Endothelial cell (in vitro differentiated cells): ENCODE measurements at regions not wholly inside any gene's neighbourhood (a gene's known extent, or its start where the extent isn't known, plus 50 kb on each side); places are given as distances from the start of the nearest gene placed in this dataset.
"Not testable (repeated sequence)": the region's sequence is repeated elsewhere in the genome, so short reads cannot be mapped to it uniquely, and the experiment has no call there.

Experiments used
- DNase-seq: peaks from one replicate; pipeline ENCODE4 v3.0.0; 2021; ENCODE audit warnings: low spot score
- H3K27ac Mint-ChIP-seq: one replicate; pipeline ENCODE4 v1.8.0; 2021; ENCODE audit warnings: mixed read lengths, inconsistent platforms; ENCODE audit not compliant: unreplicated experiment
- H3K27me3 Mint-ChIP-seq: one replicate; pipeline ENCODE4 v1.8.0; 2021; ENCODE audit warnings: mild to moderate bottlenecking, moderate library complexity, mixed read lengths, inconsistent platforms; ENCODE audit not compliant: unreplicated experiment
- H3K36me3 Mint-ChIP-seq: one replicate; pipeline ENCODE4 v1.8.0; 2021; ENCODE audit warnings: mild to moderate bottlenecking, low read depth, mixed read lengths, inconsistent platforms; ENCODE audit not compliant: unreplicated experiment
- H3K4me1 Mint-ChIP-seq: one replicate; pipeline ENCODE4 v1.8.0; 2021; ENCODE audit warnings: mild to moderate bottlenecking, mixed read lengths, inconsistent platforms; ENCODE audit not compliant: unreplicated experiment
- H3K4me3 Mint-ChIP-seq: one replicate; pipeline ENCODE4 v1.8.0; 2021; ENCODE audit warnings: mild to moderate bottlenecking, mixed read lengths, inconsistent platforms; ENCODE audit not compliant: unreplicated experiment
- H3K9me3 Mint-ChIP-seq: one replicate; pipeline ENCODE4 v1.8.0; 2021; ENCODE audit warnings: mixed read lengths, inconsistent platforms; ENCODE audit not compliant: unreplicated experiment
- CTCF ChIP-seq: fragments of 200-600 bp; sonication (generic); IDR thresholded peaks from one replicate; pipeline ENCODE4 v1.5.0; 2021; ENCODE audit warnings: antibody characterized with exemption; ENCODE audit not compliant: unreplicated experiment

GRCh38 chr6:8624665-8625064 is 189.3 kb upstream of the SLC35B3 start:
- Mint-ChIP-seq H3K9me3 (no peaks in the 10 kb centered on the region), H3K36me3 (no peaks in the 10 kb centered on the region), H3K27me3 (no peaks in the 10 kb centered on the region), H3K4me1 (peaks cover 6% of the 10 kb centered on the region), H3K27ac (no peak overlapping the region), H3K4me3 (no peak overlapping the region)
- no peak for DNase-seq
- no peak for TF ChIP-seq CTCF

- Mint-ChIP-seq H3K27ac (no peak overlapping the region), H3K36me3 (no peaks in the 10 kb centered on the region), H3K27me3 (no peaks in the 10 kb centered on the region), H3K4me3 (no peak overlapping the region), H3K4me1 (peaks cover 6% of the 10 kb centered on the region), H3K9me3 (no peaks in the 10 kb centered on the region)
- no peak for TF ChIP-seq CTCF
- DNase-seq, result no peak
Measured at GRCh38 chr6:8623441-8623840, 188.1 kb upstream of the SLC35B3 start.

- no peak overlapping the region for H3K27ac Mint-ChIP-seq
- no peak for TF ChIP-seq CTCF
- no peak for DNase-seq
- H3K4me3 Mint-ChIP-seq, result no peak overlapping the region
- H3K36me3 Mint-ChIP-seq, result no peaks in the 10 kb centered on the region
- no peaks in the 10 kb centered on the region for H3K9me3 Mint-ChIP-seq
- no peaks in the 10 kb centered on the region for H3K4me1 Mint-ChIP-seq
- no peaks in the 10 kb centered on the region for H3K27me3 Mint-ChIP-seq
Measured at GRCh38 chr6:8619853-8620252, 184.5 kb upstream of the SLC35B3 start.

DNA sequence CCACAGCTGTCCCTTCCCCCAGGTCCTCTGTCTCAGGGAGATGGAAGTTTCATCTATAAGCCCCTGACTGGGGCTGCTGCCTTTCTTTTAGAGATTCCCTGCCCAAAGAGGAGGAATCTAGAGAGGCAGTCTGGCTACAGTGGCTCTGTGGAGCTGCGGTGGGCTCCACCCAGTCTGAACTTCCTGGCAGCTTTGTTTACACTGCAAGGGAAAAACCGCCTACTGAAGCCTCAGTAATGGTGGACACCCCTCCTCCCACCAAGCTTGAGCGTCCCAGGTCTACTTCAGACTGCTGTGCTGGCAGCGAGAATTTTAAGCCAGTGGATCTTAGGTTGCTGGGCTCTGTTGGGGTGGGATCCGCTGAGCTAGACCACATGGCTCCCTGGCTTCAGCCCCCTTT is 184.1 kb upstream of the SLC35B3 start:
- not testable (repeated sequence) for DNase-seq, H3K36me3 Mint-ChIP-seq, H3K27ac Mint-ChIP-seq, H3K4me1 Mint-ChIP-seq, H3K27me3 Mint-ChIP-seq, H3K9me3 Mint-ChIP-seq, H3K4me3 Mint-ChIP-seq

DNA sequence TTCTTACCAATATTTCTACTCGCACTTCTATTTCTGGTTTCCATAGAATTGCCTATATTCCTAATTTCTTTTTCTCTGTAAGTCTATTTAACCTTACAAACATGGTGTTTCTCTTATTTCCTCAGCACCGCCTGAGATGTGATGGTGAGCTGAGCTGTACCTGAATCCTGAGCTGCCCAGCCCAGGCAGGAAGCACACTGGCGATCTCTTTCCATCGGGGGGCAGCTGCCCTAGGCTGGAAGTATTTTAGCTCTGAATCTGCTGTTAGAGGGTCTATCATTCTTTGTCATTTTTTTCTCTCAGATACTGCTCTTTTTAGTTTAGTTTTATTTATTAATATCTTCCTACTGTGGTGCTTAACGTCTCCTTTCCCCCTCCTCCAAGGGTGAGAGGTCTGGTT is 173.4 kb upstream of the SLC35B3 start:
- no peak overlapping the region for H3K27ac Mint-ChIP-seq
- DNase-seq, result no peak
- no peak overlapping the region for H3K4me3 Mint-ChIP-seq
- H3K4me1 Mint-ChIP-seq, result no peaks in the 10 kb centered on the region
- no peak for TF ChIP-seq CTCF
- H3K36me3 Mint-ChIP-seq, result peaks cover 3% of the 10 kb centered on the region
- H3K27me3 Mint-ChIP-seq, result no peaks in the 10 kb centered on the region
- peaks cover 4% of the 10 kb centered on the region for H3K9me3 Mint-ChIP-seq
